ENCODE measurements at regions not wholly inside any gene's neighbourhood (a gene's known extent, or its start where the extent isn't known, plus 50 kb on each side); places are given as distances from the start of the nearest gene placed in this dataset.

- no peak for DNase-seq (ENCODE audit: low read depth in 2 of 2)
- TF ChIP-seq CTCF (conservative IDR thresholded peaks at IDR 0.05 in 1 of 2, IDR thresholded peaks at IDR 0.05 in 1 of 2; ENCODE audit: low read depth in 1 of 2, low read length in 2 of 2) = no peak
- Histone ChIP-seq H3K4me2 (ENCODE audit: extremely low read depth, insufficient read depth, low read length) (no peak overlapping the region), H3K27ac (ENCODE audit: insufficient read depth, low read length) (no peak overlapping the region), H3K79me2 (ENCODE audit: control insufficient read depth, insufficient read depth, low read length) (no peaks in the 10 kb centered on the region), H3K4me3 (replicated peaks in 1 of 4; ENCODE audit: control extremely low read depth in 1 of 4, insufficient read depth in 1 of 4, low read depth in 3 of 4, low read length in 4 of 4) (no peak overlapping the region), H2AFZ (ENCODE audit: low read length) (no peak overlapping the region), H4K20me1 (ENCODE audit: control insufficient read depth, extremely low read depth, insufficient read depth, low read length) (no peaks in the 10 kb centered on the region), H3K9ac (ENCODE audit: insufficient read depth, low read length) (no peak overlapping the region), H3K27me3 (ENCODE audit: control insufficient read depth, insufficient read depth, low read length) (no peaks in the 10 kb centered on the region), H3K36me3 (ENCODE audit: control insufficient read depth, insufficient read depth, low read length) (no peaks in the 10 kb centered on the region), H3K4me1 (ENCODE audit: control insufficient read depth, extremely low read depth, insufficient read depth, low read length) (no peaks in the 10 kb centered on the region), H3K9me3 (ENCODE audit: control insufficient read depth, insufficient read depth, low read depth, low read length) (no peaks in the 10 kb centered on the region)
Measured at GRCh38 chr2:224259831-224260230, 142.1 kb downstream of the FAM124B start.

GRCh38 chr2:224258059-224258458 is 143.8 kb downstream of the FAM124B start:
- Histone ChIP-seq H3K27me3 (ENCODE audit: control insufficient read depth, insufficient read depth, low read length) (no peaks in the 10 kb centered on the region), H4K20me1 (ENCODE audit: control insufficient read depth, extremely low read depth, insufficient read depth, low read length) (no peaks in the 10 kb centered on the region), H3K27ac (ENCODE audit: insufficient read depth, low read length) (no peak overlapping the region), H2AFZ (ENCODE audit: low read length) (no peak overlapping the region), H3K4me2 (ENCODE audit: extremely low read depth, insufficient read depth, low read length) (no peak overlapping the region), H3K9me3 (ENCODE audit: control insufficient read depth, insufficient read depth, low read depth, low read length) (no peaks in the 10 kb centered on the region), H3K4me1 (ENCODE audit: control insufficient read depth, extremely low read depth, insufficient read depth, low read length) (no peaks in the 10 kb centered on the region), H3K9ac (ENCODE audit: insufficient read depth, low read length) (no peak overlapping the region), H3K36me3 (ENCODE audit: control insufficient read depth, insufficient read depth, low read length) (no peaks in the 10 kb centered on the region), H3K4me3 (replicated peaks in 1 of 4; ENCODE audit: control extremely low read depth in 1 of 4, insufficient read depth in 1 of 4, low read depth in 3 of 4, low read length in 4 of 4) (no peak overlapping the region), H3K79me2 (ENCODE audit: control insufficient read depth, insufficient read depth, low read length) (no peaks in the 10 kb centered on the region)
- DNase-seq (ENCODE audit: low read depth in 2 of 2) = no peak
- TF ChIP-seq CTCF (conservative IDR thresholded peaks at IDR 0.05 in 1 of 2, IDR thresholded peaks at IDR 0.05 in 1 of 2; ENCODE audit: low read depth in 1 of 2, low read length in 2 of 2) (no peak), EZH2 (IDR thresholded peaks at IDR 0.05; ENCODE audit: low read length, missing control alignments) (no peak)

- DNase-seq (ENCODE audit: low read depth in 2 of 2) = no peak
- Histone ChIP-seq H3K9ac (ENCODE audit: insufficient read depth, low read length) (no peak overlapping the region), H3K27me3 (ENCODE audit: control insufficient read depth, insufficient read depth, low read length) (no peaks in the 10 kb centered on the region), H3K27ac (ENCODE audit: insufficient read depth, low read length) (no peak overlapping the region), H3K36me3 (ENCODE audit: control insufficient read depth, insufficient read depth, low read length) (no peaks in the 10 kb centered on the region), H3K79me2 (ENCODE audit: control insufficient read depth, insufficient read depth, low read length) (no peaks in the 10 kb centered on the region), H2AFZ (ENCODE audit: low read length) (no peak overlapping the region), H3K4me1 (ENCODE audit: control insufficient read depth, extremely low read depth, insufficient read depth, low read length) (no peaks in the 10 kb centered on the region), H3K4me3 (replicated peaks in 1 of 4; ENCODE audit: control extremely low read depth in 1 of 4, insufficient read depth in 1 of 4, low read depth in 3 of 4, low read length in 4 of 4) (no peak overlapping the region), H4K20me1 (ENCODE audit: control insufficient read depth, extremely low read depth, insufficient read depth, low read length) (no peaks in the 10 kb centered on the region), H3K4me2 (ENCODE audit: extremely low read depth, insufficient read depth, low read length) (no peak overlapping the region), H3K9me3 (ENCODE audit: control insufficient read depth, insufficient read depth, low read depth, low read length) (no peaks in the 10 kb centered on the region)
- TF ChIP-seq CTCF (conservative IDR thresholded peaks at IDR 0.05 in 1 of 2, IDR thresholded peaks at IDR 0.05 in 1 of 2; ENCODE audit: low read depth in 1 of 2, low read length in 2 of 2) (no peak), EZH2 (IDR thresholded peaks at IDR 0.05; ENCODE audit: low read length, missing control alignments) (no peak)
Measured at GRCh38 chr2:224257156-224257555, 144.8 kb downstream of the FAM124B start.

All from fibroblast of lung (primary cell).